Transverse colon (tissue), 4 donors: ENCODE measurements at regions not wholly inside any gene's neighbourhood (a gene's known extent, or its start where the extent isn't known, plus 50 kb on each side); places are given as distances from the start of the nearest gene placed in this dataset.

Source experiments
- DNase-seq: peaks from one replicate; pipeline ENCODE4 v3.0.0-alpha.2; 2019
- H3K27ac ChIP-seq, 4 donors: fragments of 200-600 bp; sonication (generic); 2 replicates each; pipeline ENCODE4 v1.5.1; 2016 to 2018; ENCODE audit warnings: inconsistent platforms in 4 of 4
- H3K27me3 ChIP-seq: fragments of 200-600 bp; sonication (generic); 2 replicates; pipeline ENCODE4 v1.5.1; 2017; ENCODE audit warnings: inconsistent platforms
- H3K36me3 ChIP-seq, 4 donors: fragments of 200-600 bp; sonication (generic); 2 replicates each; pipeline ENCODE4 v1.5.1; 2017 to 2019; ENCODE audit warnings: inconsistent platforms in 4 of 4
- H3K4me1 ChIP-seq, 4 donors: fragments of 200-600 bp; sonication (generic); 2 replicates each; pipeline ENCODE4 v1.5.1; 2017 to 2020; ENCODE audit warnings: inconsistent platforms in 4 of 4
- H3K4me3 ChIP-seq, 4 donors: fragments of 200-600 bp; sonication (generic); 1 replicate in 1 of 4; 2 replicates in 3 of 4; pipeline versions ENCODE4 v1.5.1 to v1.6.1; 2017 to 2019; ENCODE audit warnings: inconsistent platforms in 4 of 4
- H3K9me3 ChIP-seq, 2 donors: fragments of 200-600 bp; sonication (generic); 2 replicates each; pipeline ENCODE4 v1.5.1; 2017 to 2019; ENCODE audit warnings: inconsistent platforms in 2 of 2
- CTCF ChIP-seq, 5 experiments: fragments of 200-600 bp in 3 of 5; fragments of 450-650 bp in 2 of 5; sonication (generic) in 3 of 5; IDR thresholded peaks; 1 replicate in 2 of 5; 2 replicates in 3 of 5; pipeline ENCODE4 v1.5.1; 2016 to 2017; ENCODE audit warnings: antibody characterized with exemption in 5 of 5, inconsistent platforms in 3 of 5, mild to moderate bottlenecking in 2 of 5, moderate library complexity in 1 of 5
- EP300 ChIP-seq: sonication (generic); formaldehyde crosslinking; IDR thresholded peaks from one replicate; pipeline ENCODE4 v1.6.1; 2017; ENCODE audit warnings: antibody characterized with exemption, low read depth
- POLR2A ChIP-seq: fragments of 450-650 bp; IDR thresholded peaks from one replicate; pipeline ENCODE4 v1.6.1; 2016; ENCODE audit warnings: antibody characterized with exemption, mild to moderate bottlenecking, moderate library complexity
- POLR2AphosphoS5 ChIP-seq, 3 donors: sonication (generic); formaldehyde crosslinking; IDR thresholded peaks; one replicate each; pipeline ENCODE4 v1.6.1; 2016; ENCODE audit warnings: antibody characterized with exemption in 3 of 3
- WGBS, 2 donors: methylation state at CpG; one replicate each; pipeline ENCODE4 v1.1.5; 2018; ENCODE audit warnings: low coverage in 1 of 2; 5-methylcytosine and 5-hydroxymethylcytosine counted together
- in situ Hi-C, 4 donors: fragments of 200-750 bp; cut with MboI; loops; one replicate each; pipeline versions ENCODE4 v1.15.0 to v1.15.1; 2017; ENCODE audit warnings: low sequenced_read_pairs in 3 of 4, low pct_ligation_motif_present in 1 of 4, low pct_unique_long_range_greater_than_20kb in 1 of 4
- intact Hi-C: fragments of 100-400 bp; cut with DNase I; formaldehyde crosslinking; loops from one replicate; pipeline ENCODE4 v1.15.1; 2023; ENCODE audit warnings: low total_unique reads

- Histone ChIP-seq H3K9me3 (no peaks in the 10 kb centered on the region), H3K27me3 (no peaks in the 10 kb centered on the region), H3K27ac (no peak overlapping the region), H3K4me3 (no peak overlapping the region), H3K36me3 (no peaks in the 10 kb centered on the region), H3K4me1 (no peaks in the 10 kb centered on the region)
- intact Hi-C loops (no loop called here), in situ Hi-C loops (no loop called here)
- no peak for DNase-seq
- TF ChIP-seq EP300: no peak
- no peak for TF ChIP-seq POLR2AphosphoS5 (IDR thresholded peaks at IDR 0.05)
- no peak for TF ChIP-seq CTCF (IDR thresholded peaks at IDR 0.05)
- TF ChIP-seq POLR2A: no peak
- WGBS, 2 donors: 78 to 80% methylated on average over 1 to 4 of the region's 4 CpGs
These were observed 305.8 kb downstream of the AACS start for GRCh38 chr12:125371033-125371432.

GRCh38 chr12:125372085-125372484 lies 306.9 kb downstream of the AACS start:
- TF ChIP-seq EP300 (no peak), CTCF (IDR thresholded peaks at IDR 0.05) (no peak), POLR2AphosphoS5 (IDR thresholded peaks at IDR 0.05) (no peak), POLR2A (no peak)
- Histone ChIP-seq H3K4me3 (no peak overlapping the region), H3K9me3 (no peaks in the 10 kb centered on the region), H3K36me3 (no peaks in the 10 kb centered on the region), H3K27ac (no peak overlapping the region), H3K4me1 (no peaks in the 10 kb centered on the region), H3K27me3 (peaks cover 3% of the 10 kb centered on the region)
- WGBS, 2 donors: 83 to 88% methylated on average over 1 to 4 of the region's 4 CpGs
- DNase-seq: no peak
- intact Hi-C loops (no loop called here), in situ Hi-C loops (no loop called here)

GRCh38 chr12:125373375-125373774 lies 308.1 kb downstream of the AACS start:
- H3K9me3 ChIP-seq: no peaks in the 10 kb centered on the region
- 66% methylated on average over 6 of the region's 6 CpGs; no CpG with 5 or more reads in 1 of the 2 donors for WGBS, 2 donors
- no peak for DNase-seq
- H3K4me3 ChIP-seq: no peak overlapping the region
- TF ChIP-seq POLR2A: no peak
- no peak for TF ChIP-seq CTCF (IDR thresholded peaks at IDR 0.05)
- no peak for TF ChIP-seq POLR2AphosphoS5 (IDR thresholded peaks at IDR 0.05)
- TF ChIP-seq EP300: no peak
- intact Hi-C loops (no loop called here), in situ Hi-C loops (no loop called here)
- H3K4me1 ChIP-seq: no peaks in the 10 kb centered on the region
- no peaks in the 10 kb centered on the region for H3K36me3 ChIP-seq
- no peak overlapping the region for H3K27ac ChIP-seq
- peaks cover 5% of the 10 kb centered on the region for H3K27me3 ChIP-seq

GRCh38 chr12:125376422-125376821 lies 311.2 kb downstream of the AACS start:
- no peak for DNase-seq
- intact Hi-C loops (no loop called here), in situ Hi-C loops (no loop called here)
- Histone ChIP-seq H3K27me3 (peaks cover 5% of the 10 kb centered on the region), H3K4me3 (no peak overlapping the region), H3K27ac (no peak overlapping the region), H3K36me3 (no peaks in the 10 kb centered on the region), H3K4me1 (no peaks in the 10 kb centered on the region), H3K9me3 (no peaks in the 10 kb centered on the region)
- 49 to 51% methylated on average over 6 of the region's 6 CpGs for WGBS, 2 donors
- TF ChIP-seq EP300 (no peak), CTCF (IDR thresholded peaks at IDR 0.05) (no peak), POLR2AphosphoS5 (IDR thresholded peaks at IDR 0.05) (no peak), POLR2A (no peak)
